Endothelial cell of umbilical vein (primary cell): ENCODE measurements at regions not wholly inside any gene's neighbourhood (a gene's known extent, or its start where the extent isn't known, plus 50 kb on each side); places are given as distances from the start of the nearest gene placed in this dataset.

Experiments used
- EZH2 ChIP-seq: IDR thresholded peaks from 2 replicates; pipeline ENCODE4 v1.6.1; 2012; ENCODE audit warnings: borderline replicate concordance, low read depth, mild to moderate bottlenecking, moderate library complexity, low read length, inconsistent platforms; ENCODE audit not compliant: severe bottlenecking
- FOS ChIP-seq: IDR thresholded peaks from 2 replicates; pipeline ENCODE4 v1.6.1; 2011; ENCODE audit warnings: mild to moderate bottlenecking, low read length, moderate library complexity, borderline replicate concordance; ENCODE audit not compliant: insufficient read depth
- GATA2 ChIP-seq: IDR thresholded peaks from 2 replicates; pipeline ENCODE4 v1.7.0; 2011; ENCODE audit warnings: low read depth, mild to moderate bottlenecking, moderate library complexity, mixed read lengths, low read length; ENCODE audit not compliant: insufficient read length, insufficient read depth
- JUN ChIP-seq: IDR thresholded peaks from 2 replicates; pipeline ENCODE4 v1.6.1; 2011; ENCODE audit warnings: borderline replicate concordance, low read depth; ENCODE audit not compliant: insufficient read length, insufficient read depth
- MYC ChIP-seq: IDR thresholded peaks from one replicate; pipeline ENCODE4 v1.6.1; 2011; ENCODE audit warnings: mild to moderate bottlenecking, low read depth, low read length
- POLR2A ChIP-seq: IDR thresholded peaks from 2 replicates; pipeline ENCODE4 v1.6.1; 2012; ENCODE audit warnings: low read depth, mild to moderate bottlenecking, control low read depth, low read length
- POLR2AphosphoS5 ChIP-seq: IDR thresholded peaks from 2 replicates; pipeline ENCODE4 v1.6.1; 2012; ENCODE audit warnings: low read depth, mild to moderate bottlenecking, control low read depth, low read length, moderate library complexity; ENCODE audit not compliant: insufficient read depth
- TF ChIP-seq, protein P1 (sequence below), 2 donors: IDR thresholded peaks; 1 replicate in 1 of 2; 2 replicates in 1 of 2; pipeline ENCODE4 v1.5.1; 2011; ENCODE audit warnings: low read length in 2 of 2, mild to moderate bottlenecking in 2 of 2, moderate library complexity in 2 of 2, control low read depth in 1 of 2, inconsistent platforms in 1 of 2, low read depth in 1 of 2; ENCODE audit not compliant: insufficient read depth in 1 of 2; ENCODE audit errors: extremely low read depth in 1 of 2
- TF ChIP-seq, protein P2 (sequence below): IDR thresholded peaks from 2 replicates; pipeline ENCODE4 v1.6.1; 2011; ENCODE audit not compliant: insufficient read depth, insufficient read length

DNA sequence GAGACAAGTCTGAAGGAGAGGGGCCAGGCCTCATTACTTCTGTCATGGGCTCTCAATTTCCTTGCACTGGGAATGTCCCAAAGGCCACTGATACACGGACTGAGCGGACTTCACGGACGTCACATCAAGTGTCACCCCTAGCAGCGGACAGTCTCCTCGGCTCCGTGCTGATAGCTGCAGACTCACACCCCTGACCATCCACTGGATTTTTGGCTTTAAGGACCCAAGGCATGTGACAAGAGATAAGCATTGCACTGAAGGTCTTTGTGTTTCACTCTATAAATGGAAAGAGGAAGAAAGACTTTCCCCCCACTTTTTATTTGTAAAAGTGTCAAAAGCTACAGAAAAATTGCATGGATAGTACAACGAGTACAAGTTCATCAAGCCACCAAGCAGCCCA, 200.4 kb upstream of the FGGY start:
- TF ChIP-seq POLR2AphosphoS5 = no peak
- TF ChIP-seq, protein P1, sequence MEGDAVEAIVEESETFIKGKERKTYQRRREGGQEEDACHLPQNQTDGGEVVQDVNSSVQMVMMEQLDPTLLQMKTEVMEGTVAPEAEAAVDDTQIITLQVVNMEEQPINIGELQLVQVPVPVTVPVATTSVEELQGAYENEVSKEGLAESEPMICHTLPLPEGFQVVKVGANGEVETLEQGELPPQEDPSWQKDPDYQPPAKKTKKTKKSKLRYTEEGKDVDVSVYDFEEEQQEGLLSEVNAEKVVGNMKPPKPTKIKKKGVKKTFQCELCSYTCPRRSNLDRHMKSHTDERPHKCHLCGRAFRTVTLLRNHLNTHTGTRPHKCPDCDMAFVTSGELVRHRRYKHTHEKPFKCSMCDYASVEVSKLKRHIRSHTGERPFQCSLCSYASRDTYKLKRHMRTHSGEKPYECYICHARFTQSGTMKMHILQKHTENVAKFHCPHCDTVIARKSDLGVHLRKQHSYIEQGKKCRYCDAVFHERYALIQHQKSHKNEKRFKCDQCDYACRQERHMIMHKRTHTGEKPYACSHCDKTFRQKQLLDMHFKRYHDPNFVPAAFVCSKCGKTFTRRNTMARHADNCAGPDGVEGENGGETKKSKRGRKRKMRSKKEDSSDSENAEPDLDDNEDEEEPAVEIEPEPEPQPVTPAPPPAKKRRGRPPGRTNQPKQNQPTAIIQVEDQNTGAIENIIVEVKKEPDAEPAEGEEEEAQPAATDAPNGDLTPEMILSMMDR (IDR thresholded peaks at IDR 0.05; ENCODE audit: extremely low read depth in 1 of 2, insufficient read depth in 1 of 2, low read depth in 1 of 2, low read length in 2 of 2) = no peak
- TF ChIP-seq, protein P2, sequence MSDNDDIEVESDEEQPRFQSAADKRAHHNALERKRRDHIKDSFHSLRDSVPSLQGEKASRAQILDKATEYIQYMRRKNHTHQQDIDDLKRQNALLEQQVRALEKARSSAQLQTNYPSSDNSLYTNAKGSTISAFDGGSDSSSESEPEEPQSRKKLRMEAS = no peak
- TF ChIP-seq POLR2A = no peak
- TF ChIP-seq MYC = no peak
- TF ChIP-seq FOS = no peak
- no peak for TF ChIP-seq EZH2
- no peak for TF ChIP-seq GATA2
- TF ChIP-seq JUN = no peak
